HepG2 (cell line): ENCODE measurements at regions not wholly inside any gene's neighbourhood (a gene's known extent, or its start where the extent isn't known, plus 50 kb on each side); places are given as distances from the start of the nearest gene placed in this dataset.

Source experiments
- ATAC-seq: fragments of 200-7000 bp; cut with Tn5 transposase; 3 replicates; pipeline ENCODE4 v1.9.1; 2020; ENCODE audit warnings: mild to moderate bottlenecking, moderate library complexity
- BruUV-seq: library from RNA; stranded (reverse); fragments of 400-500 nt; replicated peaks from 2 replicates; lab custom pipeline; 2021; lab: Mats Ljungman, UMichigan
- CTCF ChIA-PET: fragments of 300-600 bp; formaldehyde crosslinking; extraction: SDS; loops from one replicate; lab custom pipeline; 2021; ENCODE audit warnings: low total read pairs, inconsistent platforms, low intra/inter-chr PET ratio; lab: Yijun Ruan, JAX
- POLR2A ChIA-PET: fragments of 350-600 bp; sonication (Branson Sonifier 250); formaldehyde crosslinking; loops from one replicate; lab custom pipeline; 2020; ENCODE audit warnings: antibody characterized with exemption, inconsistent platforms; lab: Yijun Ruan, JAX
- DNase-seq: peaks from one replicate; pipeline ENCODE4 v3.0.0-alpha.2; 2015; ENCODE audit warnings: low spot score
- FAIRE-seq: peaks from 3 replicates; lab custom pipeline; 2011; peaks lifted over from hg19 to GRCh38; lab: Jason Lieb, UNC
- H2AFZ ChIP-seq: one replicate; pipeline ENCODE4 v1.6.1; 2011; ENCODE audit warnings: low read length, inconsistent platforms
- H3K27ac ChIP-seq: fragments of 300-600 bp; 3 replicates; pipeline ENCODE4 v1.8.0; 2011; ENCODE audit warnings: mixed run types, mild to moderate bottlenecking, mixed read lengths, low read length, inconsistent platforms; ENCODE audit not compliant: insufficient read depth; ENCODE audit errors: extremely low read length
- H3K27me3 ChIP-seq, 2 experiments: fragments of 200-600 bp in 1 of 2; 2 replicates in 1 of 2; 3 replicates in 1 of 2; pipeline versions ENCODE4 v1.6.0 to v1.8.0; 2011; ENCODE audit warnings: low read length in 2 of 2, mild to moderate bottlenecking in 2 of 2, moderate library complexity in 2 of 2, inconsistent platforms in 1 of 2; ENCODE audit not compliant: insufficient read depth in 2 of 2, control insufficient read depth in 1 of 2
- H3K36me3 ChIP-seq, 2 experiments: fragments of 200-600 bp in 1 of 2; replicated peaks in 1 of 2; 2 replicates in 1 of 2; 3 replicates in 1 of 2; pipeline versions ENCODE4 v1.5.1 to v1.8.0; 2011; ENCODE audit warnings: low read length in 2 of 2, inconsistent platforms in 1 of 2; ENCODE audit not compliant: insufficient read depth in 2 of 2, control insufficient read depth in 1 of 2
- H3K4me1 ChIP-seq: 2 replicates; pipeline ENCODE4 v1.5.1; 2012; ENCODE audit warnings: low read length, inconsistent platforms; ENCODE audit not compliant: insufficient read depth
- H3K4me2 ChIP-seq: 2 replicates; pipeline ENCODE4 v1.6.0; 2011; ENCODE audit warnings: low read depth, low read length, inconsistent platforms
- H3K4me3 ChIP-seq, 3 experiments: fragments of 200-600 bp in 1 of 3; sonication (generic), shearing (Covaris generic) in 1 of 3; replicated peaks in 1 of 3; 2 replicates each; pipeline ENCODE4 v1.5.1; 2011 to 2016; ENCODE audit warnings: low read length in 3 of 3, inconsistent platforms in 2 of 3, low read depth in 2 of 3, mild to moderate bottlenecking in 2 of 3, control low read depth in 1 of 3, mixed read lengths in 1 of 3; ENCODE audit not compliant: insufficient read depth in 1 of 3
- H3K79me2 ChIP-seq: one replicate; pipeline ENCODE4 v1.6.1; 2011; ENCODE audit warnings: low read length, inconsistent platforms; ENCODE audit not compliant: insufficient read depth
- H3K9ac ChIP-seq: 2 replicates; pipeline ENCODE4 v1.6.0; 2011; ENCODE audit warnings: mild to moderate bottlenecking, low read depth, low read length, inconsistent platforms; ENCODE audit not compliant: insufficient read depth
- H3K9me3 ChIP-seq: 2 replicates; pipeline ENCODE4 v1.5.1; 2012; ENCODE audit warnings: mild to moderate bottlenecking, low read length
- H4K20me1 ChIP-seq: 2 replicates; pipeline ENCODE4 v1.6.0; 2011; ENCODE audit warnings: inconsistent platforms, mild to moderate bottlenecking, low read length, moderate library complexity; ENCODE audit not compliant: insufficient read depth
- ATM ChIP-seq: fragments of 450-650 bp; IDR thresholded peaks from 2 replicates; pipeline ENCODE4 v1.7.1; 2017; ENCODE audit warnings: mild to moderate bottlenecking, borderline replicate concordance
- CSRNP2 ChIP-seq: sonication (generic); formaldehyde crosslinking; conservative IDR thresholded peaks from 2 replicates; pipeline ENCODE4 v1.8.0; 2022; ENCODE audit warnings: low read depth, missing genetic modification reagents
- ELK4 ChIP-seq: sonication (generic); formaldehyde crosslinking; IDR thresholded peaks from 2 replicates; pipeline ENCODE4 v1.9.0; 2021; ENCODE audit warnings: missing genetic modification reagents, borderline replicate concordance
- FOXK2 ChIP-seq: fragments of 450-650 bp; IDR thresholded peaks from 2 replicates; pipeline ENCODE4 v1.6.1; 2016
- HHEX ChIP-seq: IDR thresholded peaks from 2 replicates; pipeline ENCODE4 v1.6.1; 2016; ENCODE audit warnings: control low read depth
- KMT2A ChIP-seq: sonication (generic); formaldehyde crosslinking; IDR thresholded peaks from 2 replicates; pipeline ENCODE4 v1.4.0; 2020; ENCODE audit warnings: missing genetic modification reagents
- MXD4 ChIP-seq: IDR thresholded peaks from 2 replicates; pipeline ENCODE4 v1.6.1; 2016; ENCODE audit warnings: mild to moderate bottlenecking, missing biosample characterization, missing genetic modification reagents
- NCOA2 ChIP-seq: sonication (generic); formaldehyde crosslinking; IDR thresholded peaks from 2 replicates; pipeline ENCODE4 v1.8.0; 2022; ENCODE audit warnings: inconsistent platforms
- TARDBP ChIP-seq: sonication (generic); formaldehyde crosslinking; IDR thresholded peaks from 2 replicates; pipeline ENCODE4 v1.8.0; 2022; ENCODE audit warnings: mild to moderate bottlenecking, missing genetic modification reagents
- ZBTB44 ChIP-seq: sonication (generic); formaldehyde crosslinking; IDR thresholded peaks from 2 replicates; pipeline ENCODE4 v1.4.0; 2020; ENCODE audit warnings: missing genetic modification reagents
- ZFP36 ChIP-seq: fragments of 150-350 bp; IDR thresholded peaks from 2 replicates; pipeline ENCODE4 v1.6.1; 2018; ENCODE audit warnings: borderline replicate concordance, low read length, low read depth; ENCODE audit not compliant: partially characterized antibody
- ZNF17 ChIP-seq: sonication (generic); formaldehyde crosslinking; IDR thresholded peaks from 2 replicates; pipeline ENCODE4 v1.5.0; 2020; ENCODE audit warnings: mild to moderate bottlenecking, missing genetic modification reagents
- ZNF180 ChIP-seq: sonication (generic); formaldehyde crosslinking; IDR thresholded peaks from 2 replicates; pipeline ENCODE4 v1.4.0; 2020; ENCODE audit warnings: low read depth, missing genetic modification reagents, borderline replicate concordance
- ZSCAN20 ChIP-seq: sonication (generic); formaldehyde crosslinking; IDR thresholded peaks from 2 replicates; pipeline ENCODE4 v1.4.0; 2020; ENCODE audit warnings: missing genetic modification reagents, mild to moderate bottlenecking, borderline replicate concordance
- WGBS: methylation state at CpG from one replicate; pipeline ENCODE4 v1.1.6; 2017; ENCODE audit warnings: low lambda C conversion rate; 5-methylcytosine and 5-hydroxymethylcytosine counted together
- in situ Hi-C: cut with HindIII; loops from 2 replicates; pipeline ENCODE4 v1.10.0; 2017; ENCODE audit warnings: low pct_unique_long_range_greater_than_20kb; ENCODE audit not compliant: extremely low pct_ligation_motif_present
- intact Hi-C: fragments of 100-400 bp; cut with micrococcal nuclease; formaldehyde crosslinking; loops from one replicate; pipeline ENCODE4 v1.10.0; 2022; ENCODE audit not compliant: unreplicated experiment

GRCh38 chr3:103158183-103158582 lies 723.4 kb downstream of the ZPLD1 start:
- FAIRE-seq, result no peak

More at GRCh38 chr3:103158183-103158582, 723.4 kb downstream of the ZPLD1 start:
- Histone ChIP-seq H3K36me3 (no peaks in the 10 kb centered on the region), H4K20me1 (no peaks in the 10 kb centered on the region), H3K9ac (no peak overlapping the region), H3K4me3 (no peak overlapping the region), H3K9me3 (no peaks in the 10 kb centered on the region), H3K27me3 (no peaks in the 10 kb centered on the region), H3K79me2 (no peaks in the 10 kb centered on the region), H3K4me1 (no peaks in the 10 kb centered on the region), H3K4me2 (no peak overlapping the region), H2AFZ (no peak overlapping the region)
- in situ Hi-C loops (no loop called here), intact Hi-C loops (no loop called here)
- ATAC-seq (no peak), DNase-seq (no peak)
- 0% methylated on average over 1 of the region's 1 CpG for WGBS
- POLR2A ChIA-PET, result no interaction called here
- CTCF ChIA-PET, result no interaction called here
- no TSS peak for BruUV-seq
- TF ChIP-seq TARDBP (CRISPR knock-in tag) (no peak), FOXK2 (no peak), HHEX (no peak), ZNF180 (CRISPR knock-in tag) (no peak), ZSCAN20 (CRISPR knock-in tag) (no peak), MXD4 (no peak), ZNF17 (CRISPR knock-in tag) (no peak), ATM (no peak), CSRNP2 (CRISPR knock-in tag) (no peak), NCOA2 (CRISPR knock-in tag) (no peak), ELK4 (no peak), ZBTB44 (no peak), KMT2A (CRISPR knock-in tag) (no peak), ZFP36 (no peak)
- TF ChIP-seq, all 625 proteins: peak for 0
- H3K27ac ChIP-seq, result no peak overlapping the region
